Smooth muscle cell (in vitro differentiated cells): ENCODE measurements at regions not wholly inside any gene's neighbourhood (a gene's known extent, or its start where the extent isn't known, plus 50 kb on each side); places are given as distances from the start of the nearest gene placed in this dataset.

Experiments used
- DNase-seq: peaks from one replicate; lab custom pipeline; 2025; ENCODE audit not compliant: unreplicated experiment; lab: John Stamatoyannopoulos, UW
- H2AFZ ChIP-seq: fragments of 200-600 bp; sonication (generic); 2 replicates; pipeline ENCODE4 v1.6.0; 2016; ENCODE audit warnings: antibody characterized with exemption, low read depth, mild to moderate bottlenecking
- H3F3A ChIP-seq: fragments of 200-600 bp; sonication (generic); 2 replicates; pipeline ENCODE4 v1.6.0; 2017; ENCODE audit warnings: antibody characterized with exemption, low read depth
- H3K27ac ChIP-seq: fragments of 200-600 bp; sonication (generic); 2 replicates; pipeline ENCODE4 v1.5.1; 2016; ENCODE audit warnings: low read depth, mild to moderate bottlenecking
- H3K27me3 ChIP-seq: fragments of 200-600 bp; sonication (generic); 2 replicates; pipeline ENCODE4 v1.6.1; 2016; ENCODE audit warnings: low read depth, mild to moderate bottlenecking
- H3K36me3 ChIP-seq: fragments of 200-600 bp; sonication (generic); 2 replicates; pipeline ENCODE4 v1.5.1; 2016; ENCODE audit warnings: low read depth
- H3K4me1 ChIP-seq: fragments of 200-600 bp; sonication (generic); 2 replicates; pipeline ENCODE4 v1.5.1; 2016; ENCODE audit warnings: low read depth
- H3K4me2 ChIP-seq: fragments of 200-600 bp; sonication (generic); 2 replicates; pipeline ENCODE4 v1.6.0; 2016; ENCODE audit warnings: mild to moderate bottlenecking
- H3K4me3 ChIP-seq: fragments of 200-600 bp; sonication (generic); 2 replicates; pipeline ENCODE4 v1.5.1; 2016; ENCODE audit warnings: mild to moderate bottlenecking
- H3K79me2 ChIP-seq: fragments of 200-600 bp; sonication (generic); 2 replicates; pipeline ENCODE4 v1.6.0; 2016; ENCODE audit warnings: low read depth, mild to moderate bottlenecking
- H3K9ac ChIP-seq: fragments of 200-600 bp; sonication (generic); 2 replicates; pipeline ENCODE4 v1.6.0; 2016; ENCODE audit warnings: low read depth
- H3K9me3 ChIP-seq: fragments of 200-600 bp; sonication (generic); replicated peaks from 2 replicates; pipeline ENCODE4 v1.5.1; 2016; ENCODE audit warnings: low read depth
- H4K20me1 ChIP-seq: fragments of 200-600 bp; sonication (generic); 2 replicates; pipeline ENCODE4 v1.6.0; 2016; ENCODE audit warnings: low read depth
- WGBS: methylation state at CpG from one replicate; pipeline ENCODE4 v1.1.7; 2016; ENCODE audit warnings: low lambda C conversion rate; 5-methylcytosine and 5-hydroxymethylcytosine counted together
- TF ChIP-seq, protein P1 (sequence below): fragments of 200-600 bp; sonication (generic); IDR thresholded peaks from 2 replicates; pipeline ENCODE4 v1.5.1; 2017; ENCODE audit warnings: borderline replicate concordance, mild to moderate bottlenecking, antibody characterized with exemption; ENCODE audit not compliant: insufficient read depth, poor library complexity, severe bottlenecking

GRCh38 chr1:87436534-87436933, 107.9 kb downstream of the LMO4 start:
- H3K27me3 ChIP-seq = no peaks in the 10 kb centered on the region
- H3K27ac ChIP-seq = peak overlapping the region; percentile 88
- TF ChIP-seq, protein P1, sequence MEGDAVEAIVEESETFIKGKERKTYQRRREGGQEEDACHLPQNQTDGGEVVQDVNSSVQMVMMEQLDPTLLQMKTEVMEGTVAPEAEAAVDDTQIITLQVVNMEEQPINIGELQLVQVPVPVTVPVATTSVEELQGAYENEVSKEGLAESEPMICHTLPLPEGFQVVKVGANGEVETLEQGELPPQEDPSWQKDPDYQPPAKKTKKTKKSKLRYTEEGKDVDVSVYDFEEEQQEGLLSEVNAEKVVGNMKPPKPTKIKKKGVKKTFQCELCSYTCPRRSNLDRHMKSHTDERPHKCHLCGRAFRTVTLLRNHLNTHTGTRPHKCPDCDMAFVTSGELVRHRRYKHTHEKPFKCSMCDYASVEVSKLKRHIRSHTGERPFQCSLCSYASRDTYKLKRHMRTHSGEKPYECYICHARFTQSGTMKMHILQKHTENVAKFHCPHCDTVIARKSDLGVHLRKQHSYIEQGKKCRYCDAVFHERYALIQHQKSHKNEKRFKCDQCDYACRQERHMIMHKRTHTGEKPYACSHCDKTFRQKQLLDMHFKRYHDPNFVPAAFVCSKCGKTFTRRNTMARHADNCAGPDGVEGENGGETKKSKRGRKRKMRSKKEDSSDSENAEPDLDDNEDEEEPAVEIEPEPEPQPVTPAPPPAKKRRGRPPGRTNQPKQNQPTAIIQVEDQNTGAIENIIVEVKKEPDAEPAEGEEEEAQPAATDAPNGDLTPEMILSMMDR = no peak
- H3K36me3 ChIP-seq = no peaks in the 10 kb centered on the region
- H3K4me1 ChIP-seq = peaks cover 19% of the 10 kb centered on the region
- peak overlapping the region; percentile 47 for H3K9ac ChIP-seq
- H3K9me3 ChIP-seq = no peaks in the 10 kb centered on the region
- H3K79me2 ChIP-seq = no peaks in the 10 kb centered on the region
- peak overlapping the region; percentile 72 for H2AFZ ChIP-seq
- peak overlapping the region; percentile 77 for H3K4me2 ChIP-seq
- no peak overlapping the region for H3K4me3 ChIP-seq
- WGBS = 29% methylated on average over 4 of the region's 4 CpGs
- no peaks in the 10 kb centered on the region for H4K20me1 ChIP-seq
- no peak for DNase-seq
- H3F3A ChIP-seq = peaks cover 5% of the 10 kb centered on the region

GRCh38 chr1:87437663-87438295, 109.1 kb downstream of the LMO4 start:
- Histone ChIP-seq H3K4me2 (no peak overlapping the region), H2AFZ (no peak overlapping the region), H3K79me2 (no peaks in the 10 kb centered on the region), H3K36me3 (no peaks in the 10 kb centered on the region), H3K4me1 (peaks cover 19% of the 10 kb centered on the region), H3K27me3 (no peaks in the 10 kb centered on the region), H3K9me3 (no peaks in the 10 kb centered on the region), H4K20me1 (no peaks in the 10 kb centered on the region), H3K27ac (no peak overlapping the region), H3K4me3 (no peak overlapping the region), H3K9ac (no peak overlapping the region), H3F3A (peaks cover 5% of the 10 kb centered on the region)
- TF ChIP-seq, protein P1 = no peak
- no peak for DNase-seq
- 71% methylated on average over 3 of the region's 3 CpGs for WGBS

- H3K27me3 ChIP-seq = no peaks in the 10 kb centered on the region
- TF ChIP-seq, protein P1 = no peak
- H2AFZ ChIP-seq = no peak overlapping the region
- H3K4me2 ChIP-seq = no peak overlapping the region
- H3K4me3 ChIP-seq = no peak overlapping the region
- no peak overlapping the region for H3K9ac ChIP-seq
- 89% methylated on average over 5 of the region's 5 CpGs for WGBS
- H3K4me1 ChIP-seq = peaks cover 19% of the 10 kb centered on the region
- no peak overlapping the region for H3K27ac ChIP-seq
- no peaks in the 10 kb centered on the region for H3K9me3 ChIP-seq
- H3F3A ChIP-seq = peaks cover 5% of the 10 kb centered on the region
- DNase-seq = no peak
- no peaks in the 10 kb centered on the region for H4K20me1 ChIP-seq
- H3K79me2 ChIP-seq = no peaks in the 10 kb centered on the region
- H3K36me3 ChIP-seq = no peaks in the 10 kb centered on the region
Observed at GRCh38 chr1:87439821-87440220, 111.1 kb downstream of the LMO4 start.

DNA sequence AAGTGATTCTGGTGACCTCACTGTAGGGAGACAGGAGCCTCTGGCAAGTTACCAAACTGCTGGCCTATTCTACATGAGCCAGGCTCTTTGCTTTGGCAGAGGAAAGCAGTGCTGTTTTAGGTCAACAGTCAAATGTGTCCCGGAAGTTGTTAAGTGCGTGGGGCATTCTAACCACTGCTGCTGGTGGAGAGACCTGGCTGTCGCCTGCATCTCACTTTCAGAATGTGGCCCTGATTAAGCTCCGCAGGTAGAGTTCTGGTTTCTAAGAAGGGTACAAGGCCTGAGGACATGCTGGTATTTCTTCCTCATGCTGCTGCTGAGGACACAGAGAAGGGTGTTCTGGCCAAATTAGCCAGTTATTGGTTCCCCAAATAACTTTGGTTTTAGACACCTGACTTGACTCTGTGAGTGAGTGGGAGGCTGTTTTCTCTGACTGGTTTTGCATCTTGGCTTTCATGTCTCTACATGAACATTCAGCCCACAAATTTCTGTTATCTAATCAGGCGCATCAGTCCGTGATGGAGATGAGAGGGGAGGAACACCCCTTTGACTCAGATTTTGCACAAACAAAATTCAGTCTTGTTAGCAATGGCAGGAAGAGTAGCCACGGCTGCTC, 120.8 kb downstream of the LMO4 start:
- no peak overlapping the region for H3K4me3 ChIP-seq
- no peak for DNase-seq
- H3K79me2 ChIP-seq = no peaks in the 10 kb centered on the region
- no peaks in the 10 kb centered on the region for H3F3A ChIP-seq
- H3K27me3 ChIP-seq = no peaks in the 10 kb centered on the region
- no peak overlapping the region for H3K9ac ChIP-seq
- H2AFZ ChIP-seq = no peak overlapping the region
- H3K4me2 ChIP-seq = no peak overlapping the region
- no peaks in the 10 kb centered on the region for H3K9me3 ChIP-seq
- H4K20me1 ChIP-seq = no peaks in the 10 kb centered on the region
- no peaks in the 10 kb centered on the region for H3K4me1 ChIP-seq
- 65% methylated on average over 7 of the region's 7 CpGs for WGBS
- H3K27ac ChIP-seq = no peak overlapping the region
- TF ChIP-seq, protein P1 = no peak
- no peaks in the 10 kb centered on the region for H3K36me3 ChIP-seq
